Ovary (tissue), 3 donors: ENCODE measurements at regions not wholly inside any gene's neighbourhood (a gene's known extent, or its start where the extent isn't known, plus 50 kb on each side); places are given as distances from the start of the nearest gene placed in this dataset.

Experiments used
- EP300 ChIP-seq: sonication (generic); formaldehyde crosslinking; IDR thresholded peaks from one replicate; pipeline ENCODE4 v1.6.1; 2017; ENCODE audit warnings: antibody characterized with exemption
- TF ChIP-seq, protein P1 (sequence below), 3 donors: fragments of 450-650 bp in 2 of 3; fragments of 200-600 bp in 1 of 3; IDR thresholded peaks; one replicate each; pipeline versions ENCODE4 v1.5.1 to v1.8.0; 2016 to 2022; ENCODE audit warnings: antibody characterized with exemption in 3 of 3, mild to moderate bottlenecking in 1 of 3
- donor health status: DM: no; HTN: no; CAD: no.

DNA sequence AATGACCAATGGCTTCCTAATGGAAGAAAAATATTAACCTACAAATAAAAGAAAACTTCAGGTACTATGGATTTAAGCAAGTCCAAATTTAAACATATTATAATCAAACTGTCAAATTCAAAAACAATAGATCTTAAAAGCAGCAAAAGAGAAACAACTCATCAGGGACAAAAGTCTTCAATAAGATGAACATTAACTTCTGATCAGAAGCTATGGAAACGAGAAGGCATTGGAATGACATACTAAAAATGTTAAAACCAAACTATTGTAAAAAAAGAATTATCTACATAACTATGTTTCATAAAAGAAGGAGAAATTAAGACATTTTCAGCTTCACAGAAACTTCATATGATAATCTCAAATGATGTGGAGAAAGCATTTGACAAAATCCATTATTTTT lies 334.7 kb downstream of the ANKRD7 start:
- TF ChIP-seq, protein P1, sequence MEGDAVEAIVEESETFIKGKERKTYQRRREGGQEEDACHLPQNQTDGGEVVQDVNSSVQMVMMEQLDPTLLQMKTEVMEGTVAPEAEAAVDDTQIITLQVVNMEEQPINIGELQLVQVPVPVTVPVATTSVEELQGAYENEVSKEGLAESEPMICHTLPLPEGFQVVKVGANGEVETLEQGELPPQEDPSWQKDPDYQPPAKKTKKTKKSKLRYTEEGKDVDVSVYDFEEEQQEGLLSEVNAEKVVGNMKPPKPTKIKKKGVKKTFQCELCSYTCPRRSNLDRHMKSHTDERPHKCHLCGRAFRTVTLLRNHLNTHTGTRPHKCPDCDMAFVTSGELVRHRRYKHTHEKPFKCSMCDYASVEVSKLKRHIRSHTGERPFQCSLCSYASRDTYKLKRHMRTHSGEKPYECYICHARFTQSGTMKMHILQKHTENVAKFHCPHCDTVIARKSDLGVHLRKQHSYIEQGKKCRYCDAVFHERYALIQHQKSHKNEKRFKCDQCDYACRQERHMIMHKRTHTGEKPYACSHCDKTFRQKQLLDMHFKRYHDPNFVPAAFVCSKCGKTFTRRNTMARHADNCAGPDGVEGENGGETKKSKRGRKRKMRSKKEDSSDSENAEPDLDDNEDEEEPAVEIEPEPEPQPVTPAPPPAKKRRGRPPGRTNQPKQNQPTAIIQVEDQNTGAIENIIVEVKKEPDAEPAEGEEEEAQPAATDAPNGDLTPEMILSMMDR (IDR thresholded peaks at IDR 0.05) = no peak
- no peak for TF ChIP-seq EP300
